Transverse colon (tissue), 4 donors: ENCODE measurements at regions not wholly inside any gene's neighbourhood (a gene's known extent, or its start where the extent isn't known, plus 50 kb on each side); places are given as distances from the start of the nearest gene placed in this dataset.

ENCODE experiments used
- DNase-seq: peaks from one replicate; pipeline ENCODE4 v3.0.0-alpha.2; 2019
- H3K27ac ChIP-seq, 4 donors: fragments of 200-600 bp; sonication (generic); 2 replicates each; pipeline ENCODE4 v1.5.1; 2016 to 2018; ENCODE audit warnings: inconsistent platforms in 4 of 4
- H3K27me3 ChIP-seq: fragments of 200-600 bp; sonication (generic); 2 replicates; pipeline ENCODE4 v1.5.1; 2017; ENCODE audit warnings: inconsistent platforms
- H3K36me3 ChIP-seq, 4 donors: fragments of 200-600 bp; sonication (generic); 2 replicates each; pipeline ENCODE4 v1.5.1; 2017 to 2019; ENCODE audit warnings: inconsistent platforms in 4 of 4
- H3K4me1 ChIP-seq, 4 donors: fragments of 200-600 bp; sonication (generic); 2 replicates each; pipeline ENCODE4 v1.5.1; 2017 to 2020; ENCODE audit warnings: inconsistent platforms in 4 of 4
- H3K4me3 ChIP-seq, 4 donors: fragments of 200-600 bp; sonication (generic); 1 replicate in 1 of 4; 2 replicates in 3 of 4; pipeline versions ENCODE4 v1.5.1 to v1.6.1; 2017 to 2019; ENCODE audit warnings: inconsistent platforms in 4 of 4
- H3K9me3 ChIP-seq, 2 donors: fragments of 200-600 bp; sonication (generic); 2 replicates each; pipeline ENCODE4 v1.5.1; 2017 to 2019; ENCODE audit warnings: inconsistent platforms in 2 of 2
- EP300 ChIP-seq: sonication (generic); formaldehyde crosslinking; IDR thresholded peaks from one replicate; pipeline ENCODE4 v1.6.1; 2017; ENCODE audit warnings: antibody characterized with exemption, low read depth
- POLR2A ChIP-seq: fragments of 450-650 bp; IDR thresholded peaks from one replicate; pipeline ENCODE4 v1.6.1; 2016; ENCODE audit warnings: antibody characterized with exemption, mild to moderate bottlenecking, moderate library complexity
- POLR2AphosphoS5 ChIP-seq, 3 donors: sonication (generic); formaldehyde crosslinking; IDR thresholded peaks; one replicate each; pipeline ENCODE4 v1.6.1; 2016; ENCODE audit warnings: antibody characterized with exemption in 3 of 3
- WGBS, 2 donors: methylation state at CpG; one replicate each; pipeline ENCODE4 v1.1.5; 2018; ENCODE audit warnings: low coverage in 1 of 2; 5-methylcytosine and 5-hydroxymethylcytosine counted together
- in situ Hi-C, 4 donors: fragments of 200-750 bp; cut with MboI; loops; one replicate each; pipeline versions ENCODE4 v1.15.0 to v1.15.1; 2017; ENCODE audit warnings: low sequenced_read_pairs in 3 of 4, low pct_ligation_motif_present in 1 of 4, low pct_unique_long_range_greater_than_20kb in 1 of 4
- intact Hi-C: fragments of 100-400 bp; cut with DNase I; formaldehyde crosslinking; loops from one replicate; pipeline ENCODE4 v1.15.1; 2023; ENCODE audit warnings: low total_unique reads
- TF ChIP-seq, protein P1 (sequence below), 5 experiments: fragments of 200-600 bp in 3 of 5; fragments of 450-650 bp in 2 of 5; sonication (generic) in 3 of 5; IDR thresholded peaks; 1 replicate in 2 of 5; 2 replicates in 3 of 5; pipeline ENCODE4 v1.5.1; 2016 to 2017; ENCODE audit warnings: antibody characterized with exemption in 5 of 5, inconsistent platforms in 3 of 5, mild to moderate bottlenecking in 2 of 5, moderate library complexity in 1 of 5

DNA sequence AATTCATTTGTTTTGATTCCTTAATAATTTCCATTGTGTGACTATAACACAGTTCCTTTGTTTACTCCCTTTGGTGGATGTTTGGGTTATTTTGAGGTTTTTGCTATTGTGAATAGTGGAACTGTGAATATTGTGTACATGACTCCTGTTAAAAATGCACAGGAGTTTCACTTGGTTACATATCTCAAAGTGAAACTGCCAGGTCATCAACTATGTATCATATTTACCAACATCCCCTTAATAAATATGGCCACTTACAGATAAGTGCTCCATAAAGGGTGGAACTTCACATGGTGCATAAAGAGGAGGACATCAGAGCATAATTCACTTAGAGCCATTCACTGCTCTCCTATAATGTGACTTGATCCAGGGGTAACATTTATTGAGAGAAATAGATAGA is 328.9 kb downstream of the SEC23A start:
- Histone ChIP-seq H3K27ac (no peak overlapping the region), H3K4me1 (peaks cover 0 to 18% (median 3%) of the 10 kb centered on the region in 4 donors), H3K4me3 (no peak overlapping the region), H3K27me3 (no peaks in the 10 kb centered on the region), H3K9me3 (no peaks in the 10 kb centered on the region), H3K36me3 (no peaks in the 10 kb centered on the region)
- TF ChIP-seq POLR2A, result no peak
- TF ChIP-seq, protein P1, sequence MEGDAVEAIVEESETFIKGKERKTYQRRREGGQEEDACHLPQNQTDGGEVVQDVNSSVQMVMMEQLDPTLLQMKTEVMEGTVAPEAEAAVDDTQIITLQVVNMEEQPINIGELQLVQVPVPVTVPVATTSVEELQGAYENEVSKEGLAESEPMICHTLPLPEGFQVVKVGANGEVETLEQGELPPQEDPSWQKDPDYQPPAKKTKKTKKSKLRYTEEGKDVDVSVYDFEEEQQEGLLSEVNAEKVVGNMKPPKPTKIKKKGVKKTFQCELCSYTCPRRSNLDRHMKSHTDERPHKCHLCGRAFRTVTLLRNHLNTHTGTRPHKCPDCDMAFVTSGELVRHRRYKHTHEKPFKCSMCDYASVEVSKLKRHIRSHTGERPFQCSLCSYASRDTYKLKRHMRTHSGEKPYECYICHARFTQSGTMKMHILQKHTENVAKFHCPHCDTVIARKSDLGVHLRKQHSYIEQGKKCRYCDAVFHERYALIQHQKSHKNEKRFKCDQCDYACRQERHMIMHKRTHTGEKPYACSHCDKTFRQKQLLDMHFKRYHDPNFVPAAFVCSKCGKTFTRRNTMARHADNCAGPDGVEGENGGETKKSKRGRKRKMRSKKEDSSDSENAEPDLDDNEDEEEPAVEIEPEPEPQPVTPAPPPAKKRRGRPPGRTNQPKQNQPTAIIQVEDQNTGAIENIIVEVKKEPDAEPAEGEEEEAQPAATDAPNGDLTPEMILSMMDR (IDR thresholded peaks at IDR 0.05), result no peak
- no peak for TF ChIP-seq POLR2AphosphoS5 (IDR thresholded peaks at IDR 0.05)
- TF ChIP-seq EP300, result no peak
- no peak for DNase-seq
- in situ Hi-C loops (no loop called here), intact Hi-C loops (no loop called here)

DNA sequence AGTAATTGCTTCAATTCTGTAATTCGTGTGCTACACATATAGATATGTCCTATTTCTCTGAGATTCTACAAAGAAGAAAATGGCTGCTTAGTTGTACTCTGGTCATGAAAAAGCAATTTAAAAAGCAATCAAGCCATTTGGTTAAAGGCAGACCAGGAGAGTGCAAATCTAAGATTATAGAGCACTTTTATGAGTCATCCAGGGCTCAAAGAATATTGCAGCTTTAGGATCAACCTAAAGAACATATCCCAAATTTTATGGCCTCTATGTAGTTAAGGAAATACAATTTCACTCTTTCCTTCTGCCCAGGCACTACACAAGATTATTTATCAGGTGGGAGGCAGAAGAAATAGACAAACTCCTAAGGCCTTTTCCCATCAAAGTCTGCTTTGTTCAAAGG is 332.8 kb downstream of the SEC23A start:
- Histone ChIP-seq H3K27ac (peak overlapping the region; percentile 53 to 62 (median 56)), H3K9me3 (no peaks in the 10 kb centered on the region), H3K27me3 (no peaks in the 10 kb centered on the region), H3K36me3 (no peaks in the 10 kb centered on the region), H3K4me3 (no peak overlapping the region), H3K4me1 (peaks cover 0 to 18% (median 3%) of the 10 kb centered on the region in 4 donors)
- in situ Hi-C loops, result no loop called here
- intact Hi-C loops, result no loop called here
- DNase-seq, result no peak
- 31 to 47% methylated on average over 1 of the region's 1 CpG for WGBS, 2 donors
- TF ChIP-seq, protein P1 (IDR thresholded peaks at IDR 0.05), result no peak
- peak in 1 of 3 donors; percentile 41 for TF ChIP-seq POLR2AphosphoS5 (IDR thresholded peaks at IDR 0.05)

DNA sequence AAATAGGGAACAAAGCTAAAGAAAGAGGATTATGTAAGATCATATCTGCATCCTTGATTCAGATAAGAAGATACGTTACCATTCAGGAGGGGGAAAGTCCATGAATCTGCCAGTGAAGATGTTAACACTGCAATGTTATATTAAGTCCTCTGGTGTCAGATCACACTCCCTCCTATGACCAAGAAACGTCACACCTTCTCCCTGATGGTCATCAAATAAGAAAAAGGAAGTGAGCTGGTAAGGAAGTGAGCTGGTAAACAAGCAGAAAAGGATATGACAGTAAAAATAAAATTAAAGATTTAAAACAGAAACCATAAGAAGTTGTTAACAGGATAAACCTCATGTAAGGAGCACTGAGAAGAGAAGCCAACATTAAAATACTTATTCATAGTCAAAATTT is 340.2 kb downstream of the SEC23A start:
- no peak overlapping the region for H3K4me3 ChIP-seq
- 19 to 31% methylated on average over 2 of the region's 2 CpGs for WGBS, 2 donors
- no peak overlapping the region for H3K27ac ChIP-seq
- in situ Hi-C loops, result no loop called here
- intact Hi-C loops, result no loop called here
- H3K4me1 ChIP-seq, result peaks cover 0 to 17% (median 4%) of the 10 kb centered on the region in 4 donors
- H3K27me3 ChIP-seq, result no peaks in the 10 kb centered on the region
- no peaks in the 10 kb centered on the region for H3K36me3 ChIP-seq
- TF ChIP-seq POLR2AphosphoS5 (IDR thresholded peaks at IDR 0.05) (no peak), POLR2A (no peak), EP300 (no peak)
- TF ChIP-seq, protein P1 (IDR thresholded peaks at IDR 0.05), result no peak
- DNase-seq, result no peak
- H3K9me3 ChIP-seq, result no peaks in the 10 kb centered on the region

DNA sequence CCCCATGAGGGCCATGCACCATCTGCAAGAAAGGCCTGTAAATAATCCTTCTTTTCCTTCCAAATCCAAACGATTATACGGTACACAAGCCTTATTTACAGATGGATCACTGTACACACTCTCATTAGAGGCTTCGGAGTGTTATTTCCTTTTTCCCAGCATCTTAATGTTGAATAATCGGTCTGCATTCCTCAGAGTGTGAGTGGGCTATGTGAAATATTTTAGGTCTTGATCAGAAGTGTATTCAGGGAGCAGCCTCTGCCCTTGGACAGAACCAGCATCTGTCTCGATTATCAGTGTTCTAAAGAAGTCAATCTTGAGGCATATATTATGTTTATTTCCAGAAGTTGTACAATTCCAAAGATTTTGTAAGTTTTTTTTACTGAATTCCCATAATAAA is 340.6 kb downstream of the SEC23A start:
- TF ChIP-seq POLR2AphosphoS5 (IDR thresholded peaks at IDR 0.05) (no peak), EP300 (no peak), POLR2A (no peak)
- TF ChIP-seq, protein P1 (IDR thresholded peaks at IDR 0.05), result no peak
- WGBS, 2 donors, result 45 to 54% methylated on average over 5 of the region's 5 CpGs

More for the DNA sequence above, 340.6 kb downstream of the SEC23A start:
- no peaks in the 10 kb centered on the region for H3K9me3 ChIP-seq
- H3K27ac ChIP-seq, result peak overlapping the region in 2 of 4 donors; percentile 1 to 38
- peaks cover 0 to 17% (median 4%) of the 10 kb centered on the region in 4 donors for H3K4me1 ChIP-seq
- no peaks in the 10 kb centered on the region for H3K36me3 ChIP-seq
- no peaks in the 10 kb centered on the region for H3K27me3 ChIP-seq
- intact Hi-C loops, result no loop called here
- no peak for DNase-seq
- in situ Hi-C loops, result no loop called here
- no peak overlapping the region for H3K4me3 ChIP-seq
